ENCODE measurements at regions not wholly inside any gene's neighbourhood (a gene's known extent, or its start where the extent isn't known, plus 50 kb on each side); places are given as distances from the start of the nearest gene placed in this dataset.
"Not testable (repeated sequence)": the region's sequence is repeated elsewhere in the genome, so short reads cannot be mapped to it uniquely, and the experiment has no call there.

DNA sequence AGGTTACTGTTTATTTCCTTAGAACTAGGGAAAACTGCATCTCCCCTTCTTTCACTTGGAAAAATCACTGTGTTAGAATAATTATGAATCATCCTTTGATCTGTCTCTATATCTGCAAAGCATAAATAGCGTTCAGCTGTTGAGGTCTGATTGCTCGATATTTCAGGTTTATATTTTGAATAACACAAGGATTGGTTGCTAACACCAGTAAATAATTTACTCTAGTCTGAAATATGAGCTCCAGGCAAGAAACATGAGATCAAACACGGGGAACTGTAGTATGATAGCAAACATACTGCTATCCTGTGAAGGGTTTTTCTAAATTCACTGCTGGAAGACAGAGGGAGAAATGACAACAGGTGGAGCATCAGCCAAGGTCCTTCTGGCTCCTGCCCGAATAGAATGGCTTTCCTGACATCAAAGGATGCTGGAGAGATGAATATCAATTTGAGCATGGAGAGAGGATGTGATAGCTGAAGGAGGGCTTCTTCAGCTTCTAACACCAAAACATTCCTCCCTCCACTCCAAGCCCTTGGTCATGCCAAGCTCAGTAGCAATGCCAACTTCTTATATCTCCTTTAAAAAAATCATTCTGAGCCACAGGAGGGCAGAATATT is 450.3 kb downstream of the SHISA9 start:
- no peaks in the 10 kb centered on the region for H3K27me3 ChIP-seq (ENCODE audit: low read length)
- H3K9me3 ChIP-seq (ENCODE audit: low read length) = no peaks in the 10 kb centered on the region
- H3K9ac ChIP-seq (ENCODE audit: low read length) = no peak overlapping the region
- no peaks in the 10 kb centered on the region for H3K36me3 ChIP-seq (ENCODE audit: low read depth, low read length)
- H4K20me1 ChIP-seq (ENCODE audit: low read length) = no peaks in the 10 kb centered on the region
- ATAC-seq (no peak), DNase-seq (no peak)
- H3K4me2 ChIP-seq (ENCODE audit: low read length) = no peak overlapping the region
- no peaks in the 10 kb centered on the region for H3F3A ChIP-seq (ENCODE audit: low read length, unreplicated experiment)
- ChIA-PET CTCF (no interaction called here), POLR2A (ENCODE audit: unreplicated experiment) (no interaction called here)
- intact Hi-C loops (cut with micrococcal nuclease) = no loop called here
- no peak overlapping the region for H3K4me3 ChIP-seq (ENCODE audit: low read length)
- H2AFZ ChIP-seq (ENCODE audit: low read length) = no peak overlapping the region
- no peaks in the 10 kb centered on the region for H3K4me1 ChIP-seq (ENCODE audit: insufficient read depth, low read length)
- no peak overlapping the region for H3K27ac ChIP-seq (ENCODE audit: low read length)
- no peaks in the 10 kb centered on the region for H3K79me2 ChIP-seq (ENCODE audit: low read length)
- no TSS peak for BruUV-seq (replicated peaks)
- no peak for TF ChIP-seq EZH2 (IDR thresholded peaks at IDR 0.05; ENCODE audit: low read length, unreplicated experiment)
- no peaks in the 10 kb centered on the region for H3K9me2 ChIP-seq (replicated peaks; ENCODE audit: low read length)

DNA sequence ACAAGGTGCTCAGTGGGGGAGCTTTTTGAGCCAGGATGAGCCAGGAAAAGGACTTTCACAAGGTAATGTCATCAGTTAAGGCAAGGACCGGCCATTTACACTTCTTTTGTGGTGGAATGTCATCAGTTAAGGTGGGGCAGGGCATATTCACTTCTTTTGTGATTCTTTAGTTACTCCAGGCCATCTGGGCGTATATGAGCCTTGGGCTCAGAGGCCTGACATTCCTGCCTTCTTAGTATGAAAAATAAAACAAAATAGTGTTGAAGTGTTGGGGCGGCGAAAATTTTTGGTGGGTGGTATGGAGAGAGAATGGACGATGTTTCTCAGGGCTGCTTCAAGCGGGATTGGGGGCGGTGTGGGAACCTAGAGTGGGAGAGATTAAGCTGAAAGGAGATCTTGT is 451.4 kb downstream of the SHISA9 start:
- H3K27me3 ChIP-seq (ENCODE audit: low read length); POLR2A ChIA-PET (ENCODE audit: unreplicated experiment); H3K79me2 ChIP-seq (ENCODE audit: low read length); H3K4me1 ChIP-seq (ENCODE audit: insufficient read depth, low read length); H2AFZ ChIP-seq (ENCODE audit: low read length); H3K9me3 ChIP-seq (ENCODE audit: low read length); DNase-seq; intact Hi-C loops (cut with micrococcal nuclease); H3K27ac ChIP-seq (ENCODE audit: low read length); BruUV-seq (replicated peaks); H3K36me3 ChIP-seq (ENCODE audit: low read depth, low read length); H3K9me2 ChIP-seq (replicated peaks; ENCODE audit: low read length); H4K20me1 ChIP-seq (ENCODE audit: low read length); H3F3A ChIP-seq (ENCODE audit: low read length, unreplicated experiment); H3K9ac ChIP-seq (ENCODE audit: low read length); CTCF ChIA-PET; ATAC-seq; H3K4me2 ChIP-seq (ENCODE audit: low read length); H3K4me3 ChIP-seq (ENCODE audit: low read length): not testable (repeated sequence)

DNA sequence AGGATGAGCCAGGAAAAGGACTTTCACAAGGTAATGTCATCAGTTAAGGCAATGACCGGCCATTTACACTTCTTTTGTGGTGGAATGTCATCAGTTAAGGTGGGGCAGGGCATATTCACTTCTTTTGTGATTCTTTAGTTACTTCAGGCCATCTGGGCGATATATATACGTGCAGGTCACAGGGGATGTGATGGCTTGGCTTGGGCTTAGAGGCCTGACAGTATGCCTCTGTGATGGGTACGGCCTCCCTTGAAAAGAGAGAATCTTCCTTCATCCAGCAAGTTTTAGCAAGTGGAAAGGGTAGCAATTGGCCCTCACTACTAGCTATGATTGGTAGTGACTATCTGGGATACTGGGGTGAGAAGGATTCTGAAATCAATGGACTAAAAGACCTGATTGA is 456.4 kb downstream of the SHISA9 start:
- POLR2A ChIA-PET (ENCODE audit: unreplicated experiment); H3K79me2 ChIP-seq (ENCODE audit: low read length); H4K20me1 ChIP-seq (ENCODE audit: low read length); ATAC-seq; H3K27me3 ChIP-seq (ENCODE audit: low read length); H3K4me2 ChIP-seq (ENCODE audit: low read length); DNase-seq; H3K4me3 ChIP-seq (ENCODE audit: low read length); H3F3A ChIP-seq (ENCODE audit: low read length, unreplicated experiment); intact Hi-C loops (cut with micrococcal nuclease); H3K27ac ChIP-seq (ENCODE audit: low read length); H3K4me1 ChIP-seq (ENCODE audit: insufficient read depth, low read length); H3K36me3 ChIP-seq (ENCODE audit: low read depth, low read length); H3K9me3 ChIP-seq (ENCODE audit: low read length); H2AFZ ChIP-seq (ENCODE audit: low read length); H3K9me2 ChIP-seq (replicated peaks; ENCODE audit: low read length); BruUV-seq (replicated peaks); CTCF ChIA-PET; H3K9ac ChIP-seq (ENCODE audit: low read length): not testable (repeated sequence)

DNA sequence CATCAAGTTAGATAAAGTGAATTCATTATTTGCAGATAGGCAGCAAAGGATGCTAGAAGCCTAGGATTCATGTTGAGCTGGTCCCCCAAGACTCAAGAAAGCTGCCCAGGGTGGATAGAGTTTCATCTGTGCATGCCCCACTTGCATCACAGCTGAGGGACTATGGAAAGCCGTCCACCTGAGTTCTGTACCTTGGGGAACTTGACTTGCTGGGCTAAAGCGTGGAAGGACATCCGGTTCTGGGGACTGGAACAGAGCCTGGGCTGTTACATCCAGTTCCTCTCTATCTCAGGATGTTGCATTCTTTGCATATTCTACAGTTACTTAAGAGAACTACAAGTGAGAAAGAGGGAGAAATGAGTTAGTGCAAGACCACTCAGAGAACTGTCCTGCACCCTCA is 458.4 kb downstream of the SHISA9 start:
- no peaks in the 10 kb centered on the region for H3F3A ChIP-seq (ENCODE audit: low read length, unreplicated experiment)
- H3K36me3 ChIP-seq (ENCODE audit: low read depth, low read length) = no peaks in the 10 kb centered on the region
- no peak overlapping the region for H3K27ac ChIP-seq (ENCODE audit: low read length)
- no peaks in the 10 kb centered on the region for H3K4me1 ChIP-seq (ENCODE audit: insufficient read depth, low read length)
- H4K20me1 ChIP-seq (ENCODE audit: low read length) = no peaks in the 10 kb centered on the region
- no peak for DNase-seq
- intact Hi-C loops (cut with micrococcal nuclease) = no loop called here
- TF ChIP-seq EZH2phosphoT487 (IDR thresholded peaks at IDR 0.05; ENCODE audit: borderline replicate concordance, low read length) (no peak), EZH2 (IDR thresholded peaks at IDR 0.05; ENCODE audit: low read length, unreplicated experiment) (no peak)
- TF ChIP-seq, protein P1, sequence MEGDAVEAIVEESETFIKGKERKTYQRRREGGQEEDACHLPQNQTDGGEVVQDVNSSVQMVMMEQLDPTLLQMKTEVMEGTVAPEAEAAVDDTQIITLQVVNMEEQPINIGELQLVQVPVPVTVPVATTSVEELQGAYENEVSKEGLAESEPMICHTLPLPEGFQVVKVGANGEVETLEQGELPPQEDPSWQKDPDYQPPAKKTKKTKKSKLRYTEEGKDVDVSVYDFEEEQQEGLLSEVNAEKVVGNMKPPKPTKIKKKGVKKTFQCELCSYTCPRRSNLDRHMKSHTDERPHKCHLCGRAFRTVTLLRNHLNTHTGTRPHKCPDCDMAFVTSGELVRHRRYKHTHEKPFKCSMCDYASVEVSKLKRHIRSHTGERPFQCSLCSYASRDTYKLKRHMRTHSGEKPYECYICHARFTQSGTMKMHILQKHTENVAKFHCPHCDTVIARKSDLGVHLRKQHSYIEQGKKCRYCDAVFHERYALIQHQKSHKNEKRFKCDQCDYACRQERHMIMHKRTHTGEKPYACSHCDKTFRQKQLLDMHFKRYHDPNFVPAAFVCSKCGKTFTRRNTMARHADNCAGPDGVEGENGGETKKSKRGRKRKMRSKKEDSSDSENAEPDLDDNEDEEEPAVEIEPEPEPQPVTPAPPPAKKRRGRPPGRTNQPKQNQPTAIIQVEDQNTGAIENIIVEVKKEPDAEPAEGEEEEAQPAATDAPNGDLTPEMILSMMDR (conservative IDR thresholded peaks at IDR 0.05; ENCODE audit: low read depth, low read length) = no peak
- ATAC-seq = no peak
- no peaks in the 10 kb centered on the region for H3K9me3 ChIP-seq (ENCODE audit: low read length)
- H3K79me2 ChIP-seq (ENCODE audit: low read length) = no peaks in the 10 kb centered on the region
- POLR2A ChIA-PET (ENCODE audit: unreplicated experiment) = no interaction called here
- H3K9ac ChIP-seq (ENCODE audit: low read length) = no peak overlapping the region
- no peaks in the 10 kb centered on the region for H3K27me3 ChIP-seq (ENCODE audit: low read length)
- no peak overlapping the region for H3K4me3 ChIP-seq (ENCODE audit: low read length)
- no peak overlapping the region for H2AFZ ChIP-seq (ENCODE audit: low read length)
- CTCF ChIA-PET = no interaction called here
- no peaks in the 10 kb centered on the region for H3K9me2 ChIP-seq (replicated peaks; ENCODE audit: low read length)
- H3K4me2 ChIP-seq (ENCODE audit: low read length) = no peak overlapping the region
- BruUV-seq (replicated peaks) = no TSS peak

All from PC-3 (cell line).